ENCODE measurements at regions not wholly inside any gene's neighbourhood (a gene's known extent, or its start where the extent isn't known, plus 50 kb on each side); places are given as distances from the start of the nearest gene placed in this dataset.

DNA sequence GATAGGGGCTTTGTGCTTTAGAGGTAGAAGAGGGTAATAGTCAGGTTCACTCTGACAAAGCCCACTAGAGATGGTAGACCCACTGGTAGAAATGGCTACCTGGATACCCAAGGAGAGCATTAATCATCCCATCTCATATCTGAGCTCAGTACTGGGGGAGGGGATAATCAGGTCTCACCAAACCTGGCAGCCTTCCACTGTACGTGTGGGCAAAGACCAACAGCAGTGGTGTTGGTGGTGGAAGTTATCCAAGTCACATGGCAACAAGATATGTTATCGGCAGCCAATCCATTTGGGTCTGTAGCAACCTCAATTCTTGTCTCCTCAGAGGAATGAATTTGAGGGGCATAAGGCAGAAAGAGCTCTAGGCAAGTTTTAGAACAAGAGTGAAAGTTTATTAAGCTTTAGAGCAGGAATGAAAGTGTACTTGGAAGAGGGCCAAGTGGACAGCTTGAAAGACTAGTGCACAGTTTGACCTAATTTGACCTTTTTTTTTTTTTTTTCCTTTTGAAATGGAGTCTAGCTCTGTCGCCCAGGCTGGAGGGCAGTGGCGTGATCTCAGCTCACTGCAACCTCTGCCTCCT lies 67.0 kb upstream of the CXCL13 start:
- no peak for DNase-seq
- no peaks in the 10 kb centered on the region for H3K4me1 ChIP-seq (ENCODE audit: control insufficient read depth, insufficient read depth, low read length)
- H3K27ac ChIP-seq (ENCODE audit: low read length) = no peak overlapping the region
- H3K9me3 ChIP-seq (replicated peaks; ENCODE audit: control insufficient read depth, low read depth, low read length) = peaks cover 2% of the 10 kb centered on the region
- H3K4me3 ChIP-seq (ENCODE audit: low read length) = no peak overlapping the region
- 48% methylated on average over 2 of the region's 4 CpGs for WGBS (ENCODE audit: insufficient coverage)
- H3K27me3 ChIP-seq (ENCODE audit: control insufficient read depth, insufficient read depth, low read length) = no peaks in the 10 kb centered on the region
- H3K36me3 ChIP-seq (ENCODE audit: control insufficient read depth, insufficient read depth, low read length) = no peaks in the 10 kb centered on the region

Data from muscle of leg (tissue), 3 donors.